HG03060 (cell line): ENCODE measurements at regions not wholly inside any gene's neighbourhood (a gene's known extent, or its start where the extent isn't known, plus 50 kb on each side); places are given as distances from the start of the nearest gene placed in this dataset.

Experiments used
- ATAC-seq: cut with Tn5 transposase; IDR thresholded peaks from one replicate; pipeline ENCODE4 v1.9.1; 2021; ENCODE audit warnings: low read depth, moderate number of reproducible peaks; ENCODE audit not compliant: unreplicated experiment

DNA sequence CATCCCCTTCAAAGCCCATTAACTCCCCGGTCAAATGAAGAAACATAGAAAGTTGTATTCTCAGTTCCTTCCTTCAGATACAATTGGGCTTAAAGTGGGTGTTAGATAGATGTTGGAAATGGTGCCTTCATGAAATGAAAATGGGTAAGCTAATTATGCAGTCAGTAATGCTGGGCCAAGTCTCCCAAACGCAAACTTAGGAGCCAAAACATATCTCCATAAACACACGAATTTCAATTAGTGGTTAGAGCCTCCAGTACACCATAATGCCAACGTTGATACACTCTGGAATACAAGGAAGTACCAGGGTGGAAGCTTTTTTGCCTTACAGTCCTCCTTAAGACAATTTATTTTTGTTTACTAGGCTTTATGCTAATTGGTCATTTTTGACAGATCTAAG, 1059.0 kb downstream of the TUSC7 start:
- no peak for ATAC-seq

GRCh38 chr3:117774130-117774529, 1064.6 kb downstream of the TUSC7 start:
- ATAC-seq: no peak

DNA sequence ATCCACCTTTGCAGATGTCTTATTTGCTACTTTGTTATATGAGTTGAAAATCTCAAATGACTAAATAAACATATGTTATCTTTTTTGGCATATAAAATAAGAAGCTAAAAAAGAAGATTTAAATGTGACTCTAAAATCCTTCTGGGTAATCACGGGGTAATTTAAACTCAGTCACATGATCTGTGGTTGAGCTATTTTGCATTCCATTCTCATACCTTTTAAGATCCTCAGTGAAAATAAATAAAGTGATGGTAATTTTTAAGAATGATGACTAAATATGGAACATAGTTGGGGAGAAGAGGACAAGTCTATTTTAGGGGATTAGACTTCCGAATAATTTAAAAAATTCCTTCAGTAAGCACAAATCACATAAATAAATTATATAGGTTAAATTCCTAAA, 1076.8 kb downstream of the TUSC7 start:
- no peak for ATAC-seq

DNA sequence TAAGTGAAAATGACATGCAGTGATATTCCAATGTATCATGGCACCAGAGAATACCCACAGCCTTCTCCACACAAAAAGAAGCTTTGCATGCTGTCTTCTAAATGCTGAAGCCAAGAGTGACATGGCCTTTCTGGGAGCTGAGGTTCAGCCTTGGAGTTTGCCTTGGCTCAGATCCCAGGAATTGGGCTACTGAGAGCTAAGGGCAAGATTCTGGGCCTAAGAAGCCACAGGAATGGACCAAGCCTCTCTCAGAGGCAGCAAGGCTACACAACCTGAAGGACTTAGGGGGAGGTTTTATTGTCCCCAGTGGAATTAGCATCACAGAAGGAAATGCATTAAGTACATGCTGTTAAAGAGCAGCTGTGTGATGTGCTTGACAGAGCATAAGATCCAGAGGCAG, 1078.5 kb downstream of the TUSC7 start:
- no peak for ATAC-seq

DNA sequence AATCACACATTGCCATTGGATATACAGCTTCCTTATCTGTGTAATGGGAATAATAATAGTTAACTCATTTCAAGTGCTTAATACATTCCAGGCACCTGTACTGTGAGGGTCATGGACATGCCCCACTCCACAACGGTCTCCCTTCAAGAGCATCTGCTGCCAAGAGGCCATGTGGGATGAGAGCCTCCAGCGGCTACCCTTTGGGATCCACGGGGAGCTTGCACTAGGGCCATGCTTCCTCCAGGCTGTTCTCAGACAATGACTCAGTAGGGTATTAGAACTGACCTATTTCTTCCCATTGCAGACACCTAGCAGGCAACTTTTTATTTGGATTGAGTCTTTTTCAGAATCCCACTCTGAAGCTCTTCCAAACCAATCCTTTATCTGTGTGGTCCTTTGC, 1078.9 kb downstream of the TUSC7 start:
- no peak for ATAC-seq

DNA sequence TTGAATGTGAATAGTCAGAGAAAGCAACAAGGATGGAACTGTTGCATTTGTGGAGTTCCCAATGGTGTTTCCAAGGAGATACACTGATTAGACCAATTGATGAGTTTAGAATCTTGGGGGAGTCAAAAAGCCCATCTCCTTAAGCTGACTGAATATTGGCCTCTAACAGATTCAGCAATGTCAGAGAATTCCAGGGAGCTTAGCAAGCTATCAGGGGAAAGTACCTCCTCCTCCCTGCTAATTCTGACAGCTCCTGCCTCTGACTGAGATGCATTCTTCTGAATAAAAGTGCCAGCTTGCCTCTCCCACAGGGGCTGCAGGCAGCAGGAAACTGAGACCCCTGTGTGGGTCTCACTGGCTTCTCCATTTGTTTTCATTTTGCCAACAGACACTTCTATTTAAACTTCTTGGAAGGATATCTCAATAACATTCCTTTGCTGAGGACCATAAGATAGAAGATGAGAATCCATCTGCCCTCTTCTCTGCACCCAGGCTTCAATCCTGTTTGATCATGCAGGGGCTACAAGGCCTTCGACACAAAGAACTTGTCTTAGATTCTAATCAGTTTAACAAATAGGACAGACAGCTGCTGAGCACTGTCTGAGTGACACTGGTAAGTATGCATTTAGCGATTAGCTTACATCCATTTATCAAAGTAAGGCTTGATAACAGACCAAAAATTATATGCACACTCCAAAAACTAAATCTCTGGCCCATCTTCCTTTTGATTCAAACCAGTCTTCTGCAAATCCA, 1080.8 kb downstream of the TUSC7 start:
- no peak for ATAC-seq

DNA sequence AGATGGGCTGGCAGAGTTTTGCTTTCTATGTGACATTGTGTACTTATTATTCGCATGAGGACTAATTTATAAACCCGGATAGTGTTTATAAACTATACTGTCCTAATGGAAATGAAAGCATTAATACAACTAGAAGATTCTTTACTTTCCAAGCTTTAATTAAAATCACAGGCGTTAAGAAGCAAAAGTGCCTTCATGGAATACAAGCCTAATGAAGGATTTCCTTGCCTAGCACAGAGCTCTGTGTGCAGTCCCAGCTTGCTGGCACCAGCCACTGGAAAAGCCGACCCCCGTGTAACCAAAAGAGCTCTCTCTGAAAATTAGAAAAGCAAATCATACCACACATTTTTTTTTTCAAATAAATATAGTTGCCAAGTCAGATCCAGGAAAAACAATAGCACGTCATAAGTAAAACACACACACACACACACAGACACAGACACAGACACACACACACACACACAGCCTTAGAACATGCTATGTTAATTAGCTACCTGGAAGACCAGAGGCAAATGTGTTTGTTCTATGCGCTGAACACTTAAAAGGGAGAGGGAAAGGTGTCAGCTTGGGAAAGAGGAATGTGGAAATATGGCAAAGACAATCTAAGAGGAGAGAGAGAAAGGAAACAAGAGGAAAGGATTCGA, 1084.2 kb downstream of the TUSC7 start:
- no peak for ATAC-seq

GRCh38 chr3:117798221-117798620, 1088.6 kb downstream of the TUSC7 start:
- no peak for ATAC-seq

- no peak for ATAC-seq
Observed at GRCh38 chr3:117798687-117799386, 1089.3 kb downstream of the TUSC7 start.

DNA sequence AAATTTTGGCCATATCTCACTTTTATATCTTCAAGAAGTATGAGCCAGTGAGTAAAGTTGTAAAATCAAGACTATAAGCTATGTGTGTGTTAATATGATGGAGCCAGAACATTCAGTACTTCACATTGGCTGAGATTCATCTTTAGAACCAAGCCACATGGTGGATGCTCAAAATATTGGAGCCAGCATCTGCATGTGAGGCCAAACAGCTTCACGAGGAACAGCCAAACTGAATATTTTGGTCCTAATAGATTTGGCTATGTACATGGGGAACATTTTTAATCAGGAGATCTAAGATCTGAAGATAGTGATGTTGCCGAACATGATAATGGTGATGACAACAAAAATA, 1089.8 kb downstream of the TUSC7 start:
- ATAC-seq: no peak

GRCh38 chr3:117801912-117802239, 1092.3 kb downstream of the TUSC7 start:
- ATAC-seq: no peak

DNA sequence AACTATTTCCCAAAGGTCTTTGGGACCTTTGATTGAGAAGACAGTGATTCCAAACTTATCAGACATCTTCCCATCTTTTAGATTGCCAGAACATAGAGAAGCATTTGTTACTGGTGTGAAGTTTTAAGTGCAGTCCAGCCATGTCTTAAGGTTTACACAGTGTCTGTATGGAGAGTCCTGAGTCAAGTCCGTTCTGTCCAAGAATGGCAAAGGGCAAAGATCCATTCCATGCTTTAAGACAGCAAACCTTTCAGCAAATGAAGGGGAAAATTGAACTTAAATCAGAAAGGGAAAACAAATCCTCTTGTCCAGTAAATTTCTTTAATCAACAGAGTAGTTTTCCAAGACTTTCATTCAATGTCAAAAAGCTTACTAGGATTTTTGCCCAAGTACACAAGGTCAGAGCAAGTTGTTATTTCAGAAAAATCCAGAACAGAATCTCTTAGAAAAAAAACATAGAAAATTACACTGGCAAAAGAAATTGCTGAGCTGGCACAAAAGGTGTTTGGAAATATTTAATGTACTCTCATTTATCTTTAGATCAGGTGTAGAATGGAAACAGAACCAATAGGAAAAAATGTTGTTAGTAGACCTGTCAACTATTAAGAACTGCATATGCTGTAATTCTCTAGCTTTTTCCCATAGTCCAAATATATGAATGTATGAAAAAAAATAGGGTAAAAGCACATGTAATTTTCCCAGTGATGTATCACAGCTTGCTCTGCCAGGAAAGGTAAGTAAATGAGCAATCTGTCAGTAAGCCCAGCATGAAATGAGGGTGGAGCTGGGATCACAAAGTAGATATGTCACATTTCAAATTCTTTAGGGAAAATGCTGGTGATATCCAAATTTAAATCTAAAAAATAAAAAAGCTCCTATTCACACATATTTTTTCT, 1099.9 kb downstream of the TUSC7 start:
- ATAC-seq: no peak

DNA sequence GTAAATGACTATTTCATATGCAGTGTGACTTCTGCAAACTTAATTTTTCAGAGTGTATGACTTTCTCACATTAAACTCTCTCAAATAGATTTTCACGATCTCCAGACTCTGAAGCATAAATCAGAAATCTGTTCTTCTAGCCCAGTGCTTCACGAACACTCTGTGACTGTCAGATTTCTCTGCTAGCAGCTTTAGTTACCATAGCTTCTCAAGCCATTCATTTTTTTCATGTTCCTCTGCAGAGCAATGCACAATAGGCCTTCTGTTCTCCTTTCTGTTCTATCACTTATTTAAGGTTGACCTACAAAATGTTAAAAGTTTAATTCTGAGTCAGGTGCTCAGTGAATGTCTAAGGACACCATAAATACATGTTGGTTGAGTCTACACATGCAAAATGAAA, 1102.2 kb downstream of the TUSC7 start:
- ATAC-seq: no peak

DNA sequence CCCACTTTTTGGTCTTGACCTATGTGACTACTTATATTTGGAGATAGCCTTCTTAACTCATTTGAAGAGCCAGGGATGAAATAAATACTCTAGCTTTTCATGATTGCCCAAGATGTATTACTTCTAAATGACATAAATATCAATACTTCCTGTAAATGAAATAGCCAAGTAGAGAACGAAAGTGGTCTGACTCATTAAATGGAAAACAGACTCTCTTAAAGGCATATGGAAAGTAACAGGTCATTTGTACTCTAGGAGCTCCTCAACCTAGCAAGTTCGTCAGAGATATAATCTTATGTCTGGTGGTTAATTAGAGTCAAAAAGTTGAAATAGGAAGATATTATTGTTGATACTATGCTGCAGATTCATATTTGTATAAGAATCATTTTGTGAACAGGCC, 1105.4 kb downstream of the TUSC7 start:
- no peak for ATAC-seq

- ATAC-seq: no peak
Observed at GRCh38 chr3:117817103-117817502, 1107.5 kb downstream of the TUSC7 start.

GRCh38 chr3:117818592-117818991, 1109.0 kb downstream of the TUSC7 start:
- ATAC-seq: no peak

GRCh38 chr3:117820658-117821299, 1111.2 kb downstream of the TUSC7 start:
- no peak for ATAC-seq

DNA sequence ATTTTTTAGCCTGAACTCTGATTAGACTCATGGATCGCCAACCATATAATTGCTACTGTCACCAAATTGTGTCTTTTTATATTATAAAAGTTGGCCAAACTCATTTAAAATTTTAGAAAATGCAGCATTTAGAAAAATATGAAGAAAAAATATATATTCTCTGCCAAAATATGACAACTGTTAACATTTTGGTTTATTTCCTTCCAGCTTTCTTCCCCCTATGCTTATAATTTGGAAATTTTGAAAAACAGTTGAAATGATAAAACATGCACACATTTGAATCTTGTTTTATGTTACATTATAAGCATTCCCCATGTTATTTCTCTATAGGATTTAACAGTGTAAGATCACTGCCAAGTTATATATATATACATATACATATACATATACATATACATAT, 1112.8 kb downstream of the TUSC7 start:
- no peak for ATAC-seq

DNA sequence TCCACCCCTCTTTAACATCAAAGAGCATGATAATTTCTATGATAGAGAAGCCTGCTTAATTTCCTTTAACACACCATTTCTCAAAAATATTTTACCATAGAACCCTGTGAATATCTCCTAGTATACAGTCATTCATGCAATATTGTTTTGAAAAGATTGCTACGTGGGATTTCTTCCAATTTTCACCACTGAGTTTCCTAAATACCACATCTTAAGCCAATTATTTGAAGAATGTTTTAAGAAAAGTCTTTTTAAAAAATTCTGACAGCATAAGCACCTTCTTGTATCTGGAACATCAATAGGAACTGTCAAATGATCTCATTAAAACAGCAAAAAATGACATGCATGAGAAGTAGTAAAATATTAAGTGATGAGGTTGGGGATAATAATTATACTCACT, 1126.7 kb downstream of the TUSC7 start:
- ATAC-seq: no peak

DNA sequence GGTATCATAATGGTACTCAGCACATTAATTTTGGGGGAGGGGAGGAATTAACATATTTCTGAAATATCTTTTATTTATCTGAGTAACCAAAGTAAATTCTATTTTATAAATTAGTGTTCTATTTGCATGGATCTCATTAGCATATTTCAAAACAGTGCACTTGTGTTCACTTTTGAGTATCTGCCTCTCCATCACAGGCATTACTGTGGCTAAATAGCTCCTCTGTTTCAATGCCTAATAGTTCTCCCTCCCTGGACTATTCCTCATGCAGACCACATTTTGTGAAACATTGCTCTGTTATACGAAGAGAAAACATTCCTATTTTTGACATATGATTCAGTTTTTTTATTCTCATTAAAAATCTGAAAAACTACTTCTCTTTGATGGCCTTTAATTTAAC, 1127.8 kb downstream of the TUSC7 start:
- no peak for ATAC-seq

GRCh38 chr3:117842086-117842485, 1132.5 kb downstream of the TUSC7 start:
- no peak for ATAC-seq
